Neural progenitor cell (in vitro differentiated cells): ENCODE measurements at regions not wholly inside any gene's neighbourhood (a gene's known extent, or its start where the extent isn't known, plus 50 kb on each side); places are given as distances from the start of the nearest gene placed in this dataset.

ENCODE experiments used
- DNase-seq: peaks from one replicate; pipeline ENCODE4 v3.0.0-alpha.2; 2016; ENCODE audit warnings: low spot score
- H2AFZ ChIP-seq: fragments of 200-600 bp; sonication (generic); replicated peaks from 2 replicates; pipeline ENCODE4 v1.6.1; 2016; ENCODE audit warnings: antibody characterized with exemption
- H3F3A ChIP-seq: fragments of 200-600 bp; sonication (generic); 2 replicates; pipeline ENCODE4 v1.6.1; 2016; ENCODE audit warnings: antibody characterized with exemption, low read depth
- H3K27ac ChIP-seq: fragments of 200-600 bp; sonication (generic); 2 replicates; pipeline ENCODE4 v1.5.1; 2016; ENCODE audit warnings: mild to moderate bottlenecking
- H3K27me3 ChIP-seq: fragments of 200-600 bp; sonication (generic); 2 replicates; pipeline ENCODE4 v1.6.1; 2016; ENCODE audit warnings: mild to moderate bottlenecking, moderate library complexity
- H3K36me3 ChIP-seq: fragments of 200-600 bp; sonication (generic); 2 replicates; pipeline ENCODE4 v1.5.1; 2016
- H3K4me1 ChIP-seq: fragments of 200-600 bp; sonication (generic); 2 replicates; pipeline ENCODE4 v1.6.1; 2016; ENCODE audit warnings: mixed run types
- H3K4me2 ChIP-seq: fragments of 200-600 bp; sonication (generic); 2 replicates; pipeline ENCODE4 v1.6.1; 2016
- H3K4me3 ChIP-seq: fragments of 200-600 bp; sonication (generic); 2 replicates; pipeline ENCODE4 v1.5.1; 2016
- H3K79me2 ChIP-seq: fragments of 200-600 bp; sonication (generic); 2 replicates; pipeline ENCODE4 v1.6.1; 2016; ENCODE audit warnings: low read depth
- H3K9ac ChIP-seq: fragments of 200-600 bp; sonication (generic); 2 replicates; pipeline ENCODE4 v1.6.1; 2016
- H3K9me3 ChIP-seq: fragments of 200-600 bp; sonication (generic); 2 replicates; pipeline ENCODE4 v1.5.1; 2016; ENCODE audit warnings: low read depth
- H4K20me1 ChIP-seq: fragments of 200-600 bp; sonication (generic); 2 replicates; pipeline ENCODE4 v1.6.1; 2016; ENCODE audit warnings: low read depth
- H3K27ac Mint-ChIP-seq: 3 replicates; pipeline ENCODE4 v1.8.0; 2021; ENCODE audit warnings: mixed read lengths
- H3K27me3 Mint-ChIP-seq: 2 replicates; pipeline ENCODE4 v1.8.0; 2022; ENCODE audit warnings: low read depth, mild to moderate bottlenecking, inconsistent platforms, moderate library complexity, mixed read lengths; ENCODE audit not compliant: insufficient read depth
- H3K36me3 Mint-ChIP-seq: 3 replicates; pipeline ENCODE4 v1.8.0; 2021; ENCODE audit warnings: mixed read lengths
- H3K4me1 Mint-ChIP-seq: 3 replicates; pipeline ENCODE4 v1.8.0; 2021; ENCODE audit warnings: mixed read lengths
- H3K4me3 Mint-ChIP-seq: 3 replicates; pipeline ENCODE4 v1.8.0; 2021; ENCODE audit warnings: mild to moderate bottlenecking, moderate library complexity, mixed read lengths
- H3K9me3 Mint-ChIP-seq: 3 replicates; pipeline ENCODE4 v1.8.0; 2020; ENCODE audit warnings: mixed read lengths
- EZH2 ChIP-seq: fragments of 200-600 bp; sonication (generic); IDR thresholded peaks from 2 replicates; pipeline ENCODE4 v1.6.1; 2017; ENCODE audit warnings: antibody characterized with exemption, mild to moderate bottlenecking, moderate library complexity
- EZH2phosphoT487 ChIP-seq: fragments of 200-600 bp; sonication (generic); IDR thresholded peaks from 2 replicates; pipeline ENCODE4 v1.6.1; 2017; ENCODE audit warnings: antibody characterized with exemption
- TF ChIP-seq, protein P1 (sequence below): fragments of 200-600 bp; sonication (generic); IDR thresholded peaks from 2 replicates; pipeline ENCODE4 v1.5.1; 2017; ENCODE audit warnings: antibody characterized with exemption, mild to moderate bottlenecking

- no peaks in the 10 kb centered on the region for H3K36me3 ChIP-seq
- peak; percentile 73 for DNase-seq
- peaks cover 26% of the 10 kb centered on the region for H3K4me1 ChIP-seq
- H3K4me1 Mint-ChIP-seq = peaks cover 20% of the 10 kb centered on the region
- H3K27me3 ChIP-seq = peaks cover 13% of the 10 kb centered on the region
- H3K4me3 ChIP-seq = no peak overlapping the region
- H3K4me2 ChIP-seq = peak overlapping the region; percentile 50
- no peak overlapping the region for H2AFZ ChIP-seq
- H3K9me3 ChIP-seq = no peaks in the 10 kb centered on the region
- peaks cover 23% of the 10 kb centered on the region for H3F3A ChIP-seq
- no peaks in the 10 kb centered on the region for H3K36me3 Mint-ChIP-seq
- H3K27me3 Mint-ChIP-seq = peaks cover 3% of the 10 kb centered on the region
- H3K4me3 Mint-ChIP-seq = no peak overlapping the region
- H3K9me3 Mint-ChIP-seq = no peaks in the 10 kb centered on the region
- H3K27ac Mint-ChIP-seq = no peak overlapping the region
- no peaks in the 10 kb centered on the region for H3K79me2 ChIP-seq
- no peak overlapping the region for H3K9ac ChIP-seq
- H3K27ac ChIP-seq = no peak overlapping the region
- TF ChIP-seq EZH2 = no peak
- peak; percentile 93 for TF ChIP-seq EZH2phosphoT487
- TF ChIP-seq, protein P1, sequence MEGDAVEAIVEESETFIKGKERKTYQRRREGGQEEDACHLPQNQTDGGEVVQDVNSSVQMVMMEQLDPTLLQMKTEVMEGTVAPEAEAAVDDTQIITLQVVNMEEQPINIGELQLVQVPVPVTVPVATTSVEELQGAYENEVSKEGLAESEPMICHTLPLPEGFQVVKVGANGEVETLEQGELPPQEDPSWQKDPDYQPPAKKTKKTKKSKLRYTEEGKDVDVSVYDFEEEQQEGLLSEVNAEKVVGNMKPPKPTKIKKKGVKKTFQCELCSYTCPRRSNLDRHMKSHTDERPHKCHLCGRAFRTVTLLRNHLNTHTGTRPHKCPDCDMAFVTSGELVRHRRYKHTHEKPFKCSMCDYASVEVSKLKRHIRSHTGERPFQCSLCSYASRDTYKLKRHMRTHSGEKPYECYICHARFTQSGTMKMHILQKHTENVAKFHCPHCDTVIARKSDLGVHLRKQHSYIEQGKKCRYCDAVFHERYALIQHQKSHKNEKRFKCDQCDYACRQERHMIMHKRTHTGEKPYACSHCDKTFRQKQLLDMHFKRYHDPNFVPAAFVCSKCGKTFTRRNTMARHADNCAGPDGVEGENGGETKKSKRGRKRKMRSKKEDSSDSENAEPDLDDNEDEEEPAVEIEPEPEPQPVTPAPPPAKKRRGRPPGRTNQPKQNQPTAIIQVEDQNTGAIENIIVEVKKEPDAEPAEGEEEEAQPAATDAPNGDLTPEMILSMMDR = no peak
- H4K20me1 ChIP-seq = peaks cover 4% of the 10 kb centered on the region
Measured at GRCh38 chr4:23697001-23697528, 192.8 kb downstream of the PPARGC1A start.

DNA sequence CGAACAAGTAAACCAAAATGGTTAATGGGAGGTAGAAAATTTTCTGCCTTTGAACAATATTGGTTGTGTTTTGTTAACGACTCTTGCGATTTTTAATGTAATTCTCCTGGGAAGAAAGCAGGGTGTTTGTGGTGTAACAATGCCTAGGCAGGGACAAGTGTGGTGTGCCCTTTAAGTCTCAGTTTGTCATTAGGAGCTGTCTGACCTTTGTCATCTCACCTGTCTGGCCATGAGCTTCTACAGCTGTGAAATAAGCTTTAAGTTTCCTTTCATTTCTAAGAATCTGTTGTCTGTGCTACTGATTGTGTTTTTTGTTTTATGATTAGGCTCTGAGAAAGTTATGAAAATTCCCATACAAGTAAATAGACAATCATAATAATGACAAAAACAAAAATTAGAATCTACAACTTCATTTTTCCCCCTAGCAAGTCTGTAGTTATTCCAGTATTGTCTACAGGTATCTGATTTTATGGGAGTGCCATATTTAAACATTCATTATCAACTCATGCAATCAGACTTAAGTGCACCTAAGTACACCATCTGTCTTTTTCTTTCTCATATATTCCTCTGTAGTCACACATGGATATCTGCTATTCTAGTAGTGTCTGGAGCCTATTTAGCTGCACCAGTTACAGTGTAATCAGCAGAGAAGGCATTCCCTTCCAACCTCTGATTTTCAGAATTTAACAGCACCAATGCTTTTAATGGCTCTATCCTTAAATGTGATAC lies 203.5 kb downstream of the PPARGC1A start:
- Histone ChIP-seq H3K4me3 (no peak overlapping the region), H3K4me1 (no peaks in the 10 kb centered on the region), H3K36me3 (no peaks in the 10 kb centered on the region), H3K9ac (no peak overlapping the region), H4K20me1 (no peaks in the 10 kb centered on the region), H3K9me3 (no peaks in the 10 kb centered on the region), H3K4me2 (no peak overlapping the region), H3K27me3 (no peaks in the 10 kb centered on the region), H3K79me2 (no peaks in the 10 kb centered on the region), H3K27ac (no peak overlapping the region), H3F3A (no peaks in the 10 kb centered on the region), H2AFZ (no peak overlapping the region)
- Mint-ChIP-seq H3K27ac (peak overlapping the region; percentile 4), H3K9me3 (peaks cover 29% of the 10 kb centered on the region), H3K27me3 (no peaks in the 10 kb centered on the region), H3K4me3 (no peak overlapping the region), H3K4me1 (peaks cover 10% of the 10 kb centered on the region), H3K36me3 (no peaks in the 10 kb centered on the region)
- no peak for DNase-seq
- TF ChIP-seq, protein P1 = no peak
- no peak for TF ChIP-seq EZH2
- no peak for TF ChIP-seq EZH2phosphoT487

DNA sequence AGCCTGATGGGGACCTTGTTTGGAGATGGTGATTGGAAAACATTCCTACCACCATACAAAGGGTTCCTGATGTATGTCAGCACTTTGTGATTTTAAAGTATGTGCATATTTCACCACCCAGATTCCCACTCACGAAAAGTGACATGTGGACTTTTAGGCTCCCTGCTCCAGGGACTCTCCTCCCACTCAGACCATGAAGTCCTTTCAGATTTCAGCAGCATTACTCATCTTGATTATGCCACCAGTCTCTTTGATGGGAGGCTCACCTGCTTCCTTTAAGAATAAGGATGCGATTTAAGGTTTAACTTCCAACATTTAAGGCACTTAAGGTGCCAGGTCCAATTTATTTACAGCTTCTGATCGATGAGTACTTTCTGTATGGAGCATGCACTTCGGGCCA lies 204.4 kb downstream of the PPARGC1A start:
- Histone ChIP-seq H3K27me3 (no peaks in the 10 kb centered on the region), H3K36me3 (no peaks in the 10 kb centered on the region), H3F3A (no peaks in the 10 kb centered on the region), H3K9ac (no peak overlapping the region), H3K4me2 (no peak overlapping the region), H2AFZ (no peak overlapping the region), H3K79me2 (no peaks in the 10 kb centered on the region), H4K20me1 (no peaks in the 10 kb centered on the region), H3K4me3 (no peak overlapping the region), H3K9me3 (no peaks in the 10 kb centered on the region), H3K27ac (no peak overlapping the region), H3K4me1 (no peaks in the 10 kb centered on the region)
- no peak for DNase-seq
- Mint-ChIP-seq H3K27me3 (no peaks in the 10 kb centered on the region), H3K27ac (no peak overlapping the region), H3K4me1 (peaks cover 10% of the 10 kb centered on the region), H3K9me3 (peaks cover 24% of the 10 kb centered on the region), H3K4me3 (no peak overlapping the region), H3K36me3 (no peaks in the 10 kb centered on the region)
- no peak for TF ChIP-seq EZH2phosphoT487
- TF ChIP-seq, protein P1 = no peak
- TF ChIP-seq EZH2 = no peak
